Tibial artery (tissue), 4 donors: ENCODE measurements at regions not wholly inside any gene's neighbourhood (a gene's known extent, or its start where the extent isn't known, plus 50 kb on each side); places are given as distances from the start of the nearest gene placed in this dataset.
"Not testable (repeated sequence)": the region's sequence is repeated elsewhere in the genome, so short reads cannot be mapped to it uniquely, and the experiment has no call there.

Source experiments
- DNase-seq, 2 donors: peaks; one replicate each; pipeline ENCODE4 v3.0.0-alpha.2; 2019
- H3K27ac ChIP-seq, 2 donors: fragments of 200-600 bp; sonication (generic) in 1 of 2; 1 replicate in 1 of 2; 2 replicates in 1 of 2; pipeline ENCODE4 v1.5.1; 2018 to 2019; ENCODE audit warnings: mild to moderate bottlenecking in 1 of 2
- H3K27me3 ChIP-seq, 2 donors: fragments of 200-600 bp; sonication (generic) in 1 of 2; one replicate each; pipeline versions ENCODE4 v1.5.1 to v1.6.0; 2016 to 2019
- H3K36me3 ChIP-seq, 3 donors: fragments of 200-600 bp; sonication (generic) in 2 of 3; one replicate each; pipeline ENCODE4 v1.5.1; 2016 to 2019; ENCODE audit warnings: mild to moderate bottlenecking in 2 of 3
- H3K4me1 ChIP-seq, 4 donors: fragments of 200-600 bp; sonication (generic) in 2 of 4; 1 replicate in 3 of 4; 2 replicates in 1 of 4; pipeline ENCODE4 v1.5.1; 2016 to 2019
- H3K4me3 ChIP-seq, 2 donors: fragments of 200-600 bp; sonication (generic) in 1 of 2; 1 replicate in 1 of 2; 2 replicates in 1 of 2; pipeline ENCODE4 v1.5.1; 2018 to 2019; ENCODE audit warnings: mild to moderate bottlenecking in 2 of 2
- H3K9me3 ChIP-seq, 3 donors: fragments of 200-600 bp; sonication (generic) in 1 of 3; one replicate each; pipeline ENCODE4 v1.5.1; 2016 to 2019
- intact Hi-C: fragments of 100-400 bp; cut with DNase I; formaldehyde crosslinking; loops from one replicate; pipeline ENCODE4 v1.15.0; 2023; ENCODE audit warnings: low total_unique reads
- TF ChIP-seq, protein P1 (sequence below), 2 experiments: fragments of 200-600 bp in 1 of 2; fragments of 450-650 bp in 1 of 2; IDR thresholded peaks; one replicate each; pipeline ENCODE4 v1.5.1; 2017 to 2019; ENCODE audit warnings: antibody characterized with exemption in 2 of 2, mild to moderate bottlenecking in 1 of 2, moderate library complexity in 1 of 2

DNA sequence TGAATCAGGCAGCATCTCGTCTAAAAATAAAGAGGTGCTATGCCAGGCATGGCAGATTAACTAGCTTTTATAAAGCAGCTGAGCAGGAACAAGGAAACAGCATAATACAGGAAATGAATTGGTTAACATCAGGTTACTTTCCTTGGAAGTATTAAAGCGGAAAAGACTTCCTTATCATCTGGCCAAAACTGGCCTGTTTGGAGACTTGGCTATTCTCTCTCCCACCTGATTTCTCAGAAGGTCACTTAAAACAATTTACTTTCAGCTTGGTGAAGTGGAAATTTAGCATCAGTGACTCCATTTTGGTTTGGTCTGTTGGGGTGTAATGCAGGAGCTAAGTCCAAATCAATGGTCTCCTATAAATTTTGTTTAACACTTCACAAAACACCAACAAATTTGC is 191.6 kb downstream of the NUFIP1 start:
- Histone ChIP-seq H3K27ac (no peak overlapping the region), H3K9me3 (no peaks in the 10 kb centered on the region), H3K36me3 (no peaks in the 10 kb centered on the region), H3K4me1 (no peaks in the 10 kb centered on the region), H3K27me3 (no peaks in the 10 kb centered on the region), H3K4me3 (no peak overlapping the region)
- intact Hi-C loops, result no loop called here
- TF ChIP-seq, protein P1, sequence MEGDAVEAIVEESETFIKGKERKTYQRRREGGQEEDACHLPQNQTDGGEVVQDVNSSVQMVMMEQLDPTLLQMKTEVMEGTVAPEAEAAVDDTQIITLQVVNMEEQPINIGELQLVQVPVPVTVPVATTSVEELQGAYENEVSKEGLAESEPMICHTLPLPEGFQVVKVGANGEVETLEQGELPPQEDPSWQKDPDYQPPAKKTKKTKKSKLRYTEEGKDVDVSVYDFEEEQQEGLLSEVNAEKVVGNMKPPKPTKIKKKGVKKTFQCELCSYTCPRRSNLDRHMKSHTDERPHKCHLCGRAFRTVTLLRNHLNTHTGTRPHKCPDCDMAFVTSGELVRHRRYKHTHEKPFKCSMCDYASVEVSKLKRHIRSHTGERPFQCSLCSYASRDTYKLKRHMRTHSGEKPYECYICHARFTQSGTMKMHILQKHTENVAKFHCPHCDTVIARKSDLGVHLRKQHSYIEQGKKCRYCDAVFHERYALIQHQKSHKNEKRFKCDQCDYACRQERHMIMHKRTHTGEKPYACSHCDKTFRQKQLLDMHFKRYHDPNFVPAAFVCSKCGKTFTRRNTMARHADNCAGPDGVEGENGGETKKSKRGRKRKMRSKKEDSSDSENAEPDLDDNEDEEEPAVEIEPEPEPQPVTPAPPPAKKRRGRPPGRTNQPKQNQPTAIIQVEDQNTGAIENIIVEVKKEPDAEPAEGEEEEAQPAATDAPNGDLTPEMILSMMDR (IDR thresholded peaks at IDR 0.05), result no peak
- DNase-seq, result no peak

GRCh38 chr13:44796597-44797490 is 192.4 kb downstream of the NUFIP1 start:
- Histone ChIP-seq H3K9me3 (no peaks in the 10 kb centered on the region), H3K27me3 (no peaks in the 10 kb centered on the region), H3K27ac (no peak overlapping the region), H3K4me1 (no peaks in the 10 kb centered on the region), H3K36me3 (no peaks in the 10 kb centered on the region), H3K4me3 (no peak overlapping the region)
- intact Hi-C loops, result no loop called here
- DNase-seq, result no peak
- TF ChIP-seq, protein P1 (IDR thresholded peaks at IDR 0.05), result no peak

DNA sequence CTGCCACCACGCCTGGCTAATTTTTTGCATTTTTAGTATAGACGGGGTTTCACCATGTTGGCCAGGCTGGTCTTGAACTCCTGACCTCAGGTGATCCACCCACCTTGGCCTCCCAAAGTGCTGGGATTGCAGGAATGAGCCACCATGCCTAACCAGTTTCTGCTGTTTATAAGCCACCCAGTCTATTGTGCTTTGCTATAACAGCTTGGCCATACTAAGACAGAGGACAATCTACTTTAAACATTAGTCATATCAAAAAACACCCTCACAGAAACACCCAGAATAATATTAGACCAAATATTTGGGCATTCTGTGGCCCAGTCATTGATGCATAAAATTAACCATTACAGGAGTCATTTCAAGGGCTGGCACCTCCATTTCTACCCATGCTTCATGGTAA is 193.2 kb downstream of the NUFIP1 start:
- H3K4me1 ChIP-seq, H3K27ac ChIP-seq, DNase-seq, intact Hi-C loops, H3K27me3 ChIP-seq, H3K9me3 ChIP-seq, H3K36me3 ChIP-seq, H3K4me3 ChIP-seq: not testable (repeated sequence)

DNA sequence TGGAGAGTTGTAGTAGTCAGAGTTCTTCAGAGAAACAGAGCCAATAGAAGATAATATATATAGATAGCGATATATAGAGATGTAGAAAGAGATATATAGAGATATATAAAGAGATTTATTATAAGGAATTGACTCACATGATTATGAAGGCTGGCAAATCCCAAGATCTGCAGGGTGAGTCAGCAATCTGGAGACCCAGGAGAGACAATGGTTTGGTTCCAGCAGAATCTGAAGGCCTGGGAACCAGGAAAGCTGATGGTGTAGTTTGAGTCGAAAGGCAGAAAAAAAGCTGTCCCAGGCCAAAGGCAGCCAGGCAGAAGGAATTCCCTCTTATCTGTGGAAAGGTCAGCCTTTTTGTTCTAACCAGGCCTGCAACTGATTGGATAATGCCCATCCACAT is 194.1 kb downstream of the NUFIP1 start:
- H3K36me3 ChIP-seq, result no peaks in the 10 kb centered on the region
- H3K4me1 ChIP-seq, result peaks cover 0 to 3% (median 0%) of the 10 kb centered on the region in 4 donors
- H3K27ac ChIP-seq, result no peak overlapping the region
- TF ChIP-seq, protein P1 (IDR thresholded peaks at IDR 0.05), result no peak
- DNase-seq, result no peak
- intact Hi-C loops, result no loop called here
- H3K4me3 ChIP-seq, result no peak overlapping the region
- no peaks in the 10 kb centered on the region for H3K9me3 ChIP-seq
- H3K27me3 ChIP-seq, result no peaks in the 10 kb centered on the region

GRCh38 chr13:44792096-44792495 is 197.2 kb downstream of the NUFIP1 start:
- no peaks in the 10 kb centered on the region for H3K9me3 ChIP-seq
- H3K4me1 ChIP-seq, result peaks cover 0 to 20% (median 0%) of the 10 kb centered on the region in 4 donors
- intact Hi-C loops, result no loop called here
- TF ChIP-seq, protein P1 (IDR thresholded peaks at IDR 0.05), result no peak
- no peak overlapping the region for H3K4me3 ChIP-seq
- H3K27ac ChIP-seq, result no peak overlapping the region
- DNase-seq, result no peak
- H3K36me3 ChIP-seq, result no peaks in the 10 kb centered on the region
- H3K27me3 ChIP-seq, result no peaks in the 10 kb centered on the region

DNA sequence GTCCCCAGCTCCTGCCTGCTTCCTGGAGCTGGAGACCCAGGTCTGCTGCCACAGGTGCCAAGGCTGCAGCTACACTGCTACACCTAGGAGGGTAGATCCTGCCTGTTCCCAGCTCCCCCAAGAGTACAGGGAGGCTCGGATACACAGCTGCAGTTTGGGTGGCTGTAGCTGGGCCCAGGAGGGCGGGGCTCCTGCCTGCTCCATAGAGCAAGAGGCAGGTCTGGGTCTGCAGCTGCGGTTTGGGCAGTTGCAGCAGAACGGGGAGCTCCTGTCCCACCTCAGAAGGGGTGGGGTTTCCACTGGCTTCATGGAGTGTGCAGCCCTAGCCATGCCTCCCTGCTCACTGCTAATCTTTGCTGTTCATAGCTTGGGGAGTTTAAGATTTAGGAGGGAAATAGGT is 199.0 kb downstream of the NUFIP1 start:
- TF ChIP-seq, protein P1 (IDR thresholded peaks at IDR 0.05), result no peak
- no peak for DNase-seq
- H3K4me3 ChIP-seq, result no peak overlapping the region
- no peaks in the 10 kb centered on the region for H3K27me3 ChIP-seq
- H3K4me1 ChIP-seq, result peaks cover 0 to 26% (median 0%) of the 10 kb centered on the region in 4 donors
- no peaks in the 10 kb centered on the region for H3K9me3 ChIP-seq
- intact Hi-C loops, result no loop called here
- no peak overlapping the region for H3K27ac ChIP-seq
- H3K36me3 ChIP-seq, result no peaks in the 10 kb centered on the region
